SK-N-SH treated with all-trans-retinoic acid at 6 μM for 48 hours (cell line): ENCODE measurements at regions not wholly inside any gene's neighbourhood (a gene's known extent, or its start where the extent isn't known, plus 50 kb on each side); places are given as distances from the start of the nearest gene placed in this dataset.

Source experiments
- ATAC-seq: fragments of 200-7000 bp; cut with Tn5 transposase; 3 replicates; pipeline ENCODE4 v1.9.1; 2020; ENCODE audit warnings: mild to moderate bottlenecking, moderate library complexity
- ARNTL ChIP-seq: fragments of 450-650 bp; formaldehyde crosslinking; IDR thresholded peaks from 2 replicates; pipeline ENCODE4 v1.5.0; 2020; ENCODE audit warnings: low read depth, mild to moderate bottlenecking, moderate library complexity, borderline replicate concordance
- BACH2 ChIP-seq: fragments of 250-450 bp; sonication (Bioruptor Pico); IDR thresholded peaks from 2 replicates; pipeline ENCODE4 v1.9.0; 2021; ENCODE audit warnings: mild to moderate bottlenecking, borderline replicate concordance
- CSDC2 ChIP-seq: fragments of 250-450 bp; sonication (Bioruptor Pico); IDR thresholded peaks from 2 replicates; pipeline ENCODE4 v1.5.0; 2020; ENCODE audit warnings: mild to moderate bottlenecking, moderate library complexity
- ESRRG ChIP-seq: fragments of 250-450 bp; sonication (Bioruptor Pico); IDR thresholded peaks from 2 replicates; pipeline ENCODE4 v1.6.1; 2021; ENCODE audit warnings: mild to moderate bottlenecking
- GLIS3 ChIP-seq: fragments of 250-450 bp; sonication (Bioruptor Pico); IDR thresholded peaks from 2 replicates; pipeline ENCODE4 v1.5.0; 2020; ENCODE audit warnings: mild to moderate bottlenecking, moderate library complexity
- ISL1 ChIP-seq: fragments of 250-450 bp; sonication (Bioruptor Pico); IDR thresholded peaks from 2 replicates; pipeline ENCODE4 v2.1.2; 2022; ENCODE audit warnings: mild to moderate bottlenecking, moderate library complexity
- OSR1 ChIP-seq: fragments of 250-450 bp; sonication (Bioruptor Pico); IDR thresholded peaks from 2 replicates; pipeline ENCODE4 v1.8.0; 2022; ENCODE audit warnings: moderate library complexity, mild to moderate bottlenecking, inconsistent platforms
- PPARA ChIP-seq: fragments of 250-450 bp; sonication (Bioruptor Pico); IDR thresholded peaks from 2 replicates; pipeline ENCODE4 v1.5.0; 2020; ENCODE audit warnings: mild to moderate bottlenecking, borderline replicate concordance
- RARB ChIP-seq: fragments of 250-450 bp; sonication (Bioruptor Pico); IDR thresholded peaks from 2 replicates; pipeline ENCODE4 v1.8.0; 2021; ENCODE audit warnings: mild to moderate bottlenecking, moderate library complexity
- SNAI2 ChIP-seq: fragments of 250-450 bp; sonication (Bioruptor Pico); IDR thresholded peaks from 2 replicates; pipeline ENCODE4 v1.5.0; 2020; ENCODE audit warnings: mild to moderate bottlenecking, moderate library complexity
- TCF4 ChIP-seq: fragments of 250-450 bp; sonication (Bioruptor Pico); IDR thresholded peaks from 2 replicates; pipeline ENCODE4 v1.8.0; 2021; ENCODE audit warnings: mild to moderate bottlenecking, moderate library complexity, borderline replicate concordance
- TOX ChIP-seq: fragments of 250-450 bp; sonication (Bioruptor Pico); IDR thresholded peaks from 2 replicates; pipeline ENCODE4 v1.8.0; 2021; ENCODE audit warnings: mild to moderate bottlenecking, moderate library complexity, borderline replicate concordance
- ZC3H10 ChIP-seq: fragments of 250-450 bp; sonication (Bioruptor Pico); IDR thresholded peaks from 2 replicates; pipeline ENCODE4 v1.5.1; 2021; ENCODE audit warnings: mild to moderate bottlenecking, moderate library complexity
- ZFP3 ChIP-seq: fragments of 250-450 bp; sonication (Bioruptor Pico); IDR thresholded peaks from 2 replicates; pipeline ENCODE4 v1.5.0; 2020; ENCODE audit warnings: mild to moderate bottlenecking, moderate library complexity
- ZFP30 ChIP-seq: fragments of 450-650 bp; formaldehyde crosslinking; IDR thresholded peaks from 2 replicates; pipeline ENCODE4 v1.5.0; 2022; ENCODE audit warnings: mild to moderate bottlenecking, moderate library complexity
- ZNF565 ChIP-seq: fragments of 450-650 bp; formaldehyde crosslinking; conservative IDR thresholded peaks from 2 replicates; pipeline ENCODE4 v1.5.0; 2020; ENCODE audit warnings: low read depth, mild to moderate bottlenecking, moderate library complexity
- ZNF8 ChIP-seq: fragments of 450-650 bp; formaldehyde crosslinking; IDR thresholded peaks from 2 replicates; pipeline ENCODE4 v1.5.0; 2020; ENCODE audit warnings: mild to moderate bottlenecking, moderate library complexity
- TF ChIP-seq, protein P1 (sequence below): fragments of 250-450 bp; sonication (Bioruptor Pico); IDR thresholded peaks from 2 replicates; pipeline ENCODE4 v1.8.0; 2020; ENCODE audit warnings: mild to moderate bottlenecking, moderate library complexity, borderline replicate concordance
- TF ChIP-seq, protein P2 (sequence below): fragments of 250-450 bp; sonication (Bioruptor Pico); IDR thresholded peaks from 2 replicates; pipeline ENCODE4 v1.5.1; 2020; ENCODE audit warnings: low read depth, mild to moderate bottlenecking, moderate library complexity
- TF ChIP-seq, protein P3 (sequence below): fragments of 250-450 bp; sonication (Bioruptor Pico); IDR thresholded peaks from 2 replicates; pipeline ENCODE4 v1.5.1; 2021; ENCODE audit warnings: mild to moderate bottlenecking, moderate library complexity
- TF ChIP-seq, protein P4 (sequence below): fragments of 250-450 bp; sonication (Bioruptor Pico); IDR thresholded peaks from 2 replicates; pipeline ENCODE4 v1.5.0; 2020; ENCODE audit warnings: mild to moderate bottlenecking, moderate library complexity

DNA sequence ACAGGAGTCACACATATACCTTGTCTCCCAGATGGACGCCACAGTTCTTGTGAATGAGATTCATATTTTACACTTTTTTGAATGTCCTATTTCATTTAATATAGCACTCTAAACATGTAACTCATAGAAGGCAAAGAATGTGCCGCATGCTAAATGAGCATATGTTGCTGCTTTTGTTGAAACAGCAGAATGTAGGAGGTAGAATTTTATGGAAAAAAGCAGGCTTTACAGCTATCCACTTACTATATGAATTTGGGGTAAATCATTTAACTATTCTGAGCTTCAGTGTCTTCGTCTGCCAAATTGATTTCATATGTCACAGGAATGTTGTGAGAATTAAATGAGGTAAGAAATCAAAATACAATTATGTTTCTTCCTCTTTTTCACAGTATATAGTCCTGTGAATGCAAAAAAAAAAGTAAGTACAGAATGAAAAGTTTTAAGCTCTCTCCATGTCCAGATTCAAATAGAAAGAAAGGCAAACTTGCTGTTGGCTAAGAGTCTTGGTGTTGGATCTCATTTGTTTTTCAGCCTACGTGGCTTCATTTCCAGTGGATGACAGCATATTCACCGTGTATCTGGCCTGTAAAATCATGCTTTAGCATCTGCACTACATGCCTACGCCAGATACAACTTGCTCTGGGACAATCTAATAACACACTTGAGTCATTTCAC is 154.7 kb upstream of the CNTNAP5 start (continued):
- TF ChIP-seq TOX (CRISPR knock-in tag), result no peak
- no peak for TF ChIP-seq ZFP30 (CRISPR knock-in tag)
- TF ChIP-seq GLIS3, result no peak
- no peak for TF ChIP-seq ESRRG
- TF ChIP-seq BACH2 (CRISPR knock-in tag), result no peak
- TF ChIP-seq ISL1, result no peak
- no peak for TF ChIP-seq ARNTL
- TF ChIP-seq SNAI2 (CRISPR knock-in tag), result no peak
- TF ChIP-seq ZC3H10 (CRISPR knock-in tag), result no peak

DNA sequence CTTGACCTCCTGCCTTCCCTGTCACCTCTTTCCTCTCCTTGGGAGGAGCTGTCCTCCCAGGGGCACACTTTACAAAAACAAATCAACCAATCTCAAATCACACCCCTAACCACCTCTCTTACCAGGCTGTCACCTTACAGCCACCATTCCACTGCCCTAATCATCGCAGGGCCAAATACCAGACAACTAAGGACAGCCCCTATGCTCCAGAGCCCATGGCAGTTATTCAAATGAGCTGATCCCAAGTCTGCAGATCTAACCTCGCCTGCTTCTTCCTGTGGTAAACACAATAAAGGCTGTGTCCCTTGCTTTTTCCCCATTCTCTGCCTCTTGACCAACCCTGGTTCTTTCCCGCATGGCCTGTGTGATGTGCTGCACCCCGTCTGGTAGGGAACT is 154.2 kb upstream of the CNTNAP5 start:
- no peak for TF ChIP-seq SNAI2 (CRISPR knock-in tag)
- no peak for TF ChIP-seq ARNTL
- TF ChIP-seq, all 23 proteins: peak for 0
- no peak for ATAC-seq

DNA sequence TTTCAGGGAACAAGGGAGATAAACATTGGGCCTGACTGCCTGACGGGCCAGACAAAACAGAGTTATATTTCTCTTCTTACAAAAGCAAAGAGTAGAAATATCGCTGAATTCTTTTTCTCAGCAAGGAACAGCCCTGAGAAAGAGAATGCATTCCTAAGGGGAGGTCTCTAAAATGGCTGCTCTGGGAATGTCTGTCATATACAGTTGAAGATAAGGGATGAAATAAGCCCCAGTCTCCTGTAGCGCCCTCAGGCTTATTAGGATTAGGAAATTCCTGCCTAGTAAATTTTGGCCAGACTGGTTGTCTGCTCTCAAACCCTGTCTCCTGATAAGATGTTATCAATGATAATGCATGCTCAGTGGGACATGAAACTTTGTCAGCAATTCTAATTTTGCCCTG is 134.9 kb upstream of the CNTNAP5 start:
- ATAC-seq, result no peak
- TF ChIP-seq SNAI2 (CRISPR knock-in tag) (no peak), ARNTL (no peak), ZNF565 (CRISPR knock-in tag) (no peak), ZNF8 (CRISPR knock-in tag) (no peak), TCF4 (CRISPR knock-in tag) (no peak), GLIS3 (no peak), ZC3H10 (CRISPR knock-in tag) (no peak), ISL1 (no peak), TOX (CRISPR knock-in tag) (no peak), RARB (CRISPR knock-in tag) (no peak), CSDC2 (CRISPR knock-in tag) (no peak), OSR1 (no peak)
- TF ChIP-seq, protein P1, sequence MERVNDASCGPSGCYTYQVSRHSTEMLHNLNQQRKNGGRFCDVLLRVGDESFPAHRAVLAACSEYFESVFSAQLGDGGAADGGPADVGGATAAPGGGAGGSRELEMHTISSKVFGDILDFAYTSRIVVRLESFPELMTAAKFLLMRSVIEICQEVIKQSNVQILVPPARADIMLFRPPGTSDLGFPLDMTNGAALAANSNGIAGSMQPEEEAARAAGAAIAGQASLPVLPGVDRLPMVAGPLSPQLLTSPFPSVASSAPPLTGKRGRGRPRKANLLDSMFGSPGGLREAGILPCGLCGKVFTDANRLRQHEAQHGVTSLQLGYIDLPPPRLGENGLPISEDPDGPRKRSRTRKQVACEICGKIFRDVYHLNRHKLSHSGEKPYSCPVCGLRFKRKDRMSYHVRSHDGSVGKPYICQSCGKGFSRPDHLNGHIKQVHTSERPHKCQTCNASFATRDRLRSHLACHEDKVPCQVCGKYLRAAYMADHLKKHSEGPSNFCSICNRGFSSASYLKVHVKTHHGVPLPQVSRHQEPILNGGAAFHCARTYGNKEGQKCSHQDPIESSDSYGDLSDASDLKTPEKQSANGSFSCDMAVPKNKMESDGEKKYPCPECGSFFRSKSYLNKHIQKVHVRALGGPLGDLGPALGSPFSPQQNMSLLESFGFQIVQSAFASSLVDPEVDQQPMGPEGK (CRISPR knock-in tag), result no peak
- TF ChIP-seq, protein P2, sequence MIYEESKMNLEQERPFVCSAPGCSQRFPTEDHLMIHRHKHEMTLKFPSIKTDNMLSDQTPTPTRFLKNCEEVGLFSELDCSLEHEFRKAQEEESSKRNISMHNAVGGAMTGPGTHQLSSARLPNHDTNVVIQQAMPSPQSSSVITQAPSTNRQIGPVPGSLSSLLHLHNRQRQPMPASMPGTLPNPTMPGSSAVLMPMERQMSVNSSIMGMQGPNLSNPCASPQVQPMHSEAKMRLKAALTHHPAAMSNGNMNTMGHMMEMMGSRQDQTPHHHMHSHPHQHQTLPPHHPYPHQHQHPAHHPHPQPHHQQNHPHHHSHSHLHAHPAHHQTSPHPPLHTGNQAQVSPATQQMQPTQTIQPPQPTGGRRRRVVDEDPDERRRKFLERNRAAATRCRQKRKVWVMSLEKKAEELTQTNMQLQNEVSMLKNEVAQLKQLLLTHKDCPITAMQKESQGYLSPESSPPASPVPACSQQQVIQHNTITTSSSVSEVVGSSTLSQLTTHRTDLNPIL (CRISPR knock-in tag), result no peak

DNA sequence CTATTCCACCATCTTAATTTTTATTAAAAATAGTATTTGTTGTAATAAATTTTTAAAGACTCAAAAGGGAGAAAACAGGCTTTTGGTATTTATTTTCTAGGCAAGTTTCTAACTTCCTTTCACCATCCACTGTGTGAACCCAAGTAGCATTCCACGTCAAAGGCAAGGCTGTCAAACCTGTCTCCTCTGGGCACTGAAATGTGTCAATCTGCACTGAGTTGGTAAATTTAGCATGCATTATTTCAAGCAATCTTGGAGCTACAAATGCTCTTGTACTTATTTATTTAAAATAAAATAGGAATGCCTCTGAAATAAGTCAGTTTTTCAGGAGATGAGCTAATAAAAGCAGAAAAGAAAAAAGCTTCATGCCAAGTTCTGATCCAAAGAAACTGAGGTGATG is 130.9 kb upstream of the CNTNAP5 start:
- TF ChIP-seq, protein P3, sequence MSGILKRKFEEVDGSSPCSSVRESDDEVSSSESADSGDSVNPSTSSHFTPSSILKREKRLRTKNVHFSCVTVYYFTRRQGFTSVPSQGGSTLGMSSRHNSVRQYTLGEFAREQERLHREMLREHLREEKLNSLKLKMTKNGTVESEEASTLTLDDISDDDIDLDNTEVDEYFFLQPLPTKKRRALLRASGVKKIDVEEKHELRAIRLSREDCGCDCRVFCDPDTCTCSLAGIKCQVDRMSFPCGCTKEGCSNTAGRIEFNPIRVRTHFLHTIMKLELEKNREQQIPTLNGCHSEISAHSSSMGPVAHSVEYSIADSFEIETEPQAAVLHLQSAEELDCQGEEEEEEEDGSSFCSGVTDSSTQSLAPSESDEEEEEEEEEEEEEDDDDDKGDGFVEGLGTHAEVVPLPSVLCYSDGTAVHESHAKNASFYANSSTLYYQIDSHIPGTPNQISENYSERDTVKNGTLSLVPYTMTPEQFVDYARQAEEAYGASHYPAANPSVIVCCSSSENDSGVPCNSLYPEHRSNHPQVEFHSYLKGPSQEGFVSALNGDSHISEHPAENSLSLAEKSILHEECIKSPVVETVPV, result no peak
- TF ChIP-seq PPARA (CRISPR knock-in tag) (no peak), ZFP3 (CRISPR knock-in tag) (no peak), ISL1 (no peak)
- TF ChIP-seq, protein P4, sequence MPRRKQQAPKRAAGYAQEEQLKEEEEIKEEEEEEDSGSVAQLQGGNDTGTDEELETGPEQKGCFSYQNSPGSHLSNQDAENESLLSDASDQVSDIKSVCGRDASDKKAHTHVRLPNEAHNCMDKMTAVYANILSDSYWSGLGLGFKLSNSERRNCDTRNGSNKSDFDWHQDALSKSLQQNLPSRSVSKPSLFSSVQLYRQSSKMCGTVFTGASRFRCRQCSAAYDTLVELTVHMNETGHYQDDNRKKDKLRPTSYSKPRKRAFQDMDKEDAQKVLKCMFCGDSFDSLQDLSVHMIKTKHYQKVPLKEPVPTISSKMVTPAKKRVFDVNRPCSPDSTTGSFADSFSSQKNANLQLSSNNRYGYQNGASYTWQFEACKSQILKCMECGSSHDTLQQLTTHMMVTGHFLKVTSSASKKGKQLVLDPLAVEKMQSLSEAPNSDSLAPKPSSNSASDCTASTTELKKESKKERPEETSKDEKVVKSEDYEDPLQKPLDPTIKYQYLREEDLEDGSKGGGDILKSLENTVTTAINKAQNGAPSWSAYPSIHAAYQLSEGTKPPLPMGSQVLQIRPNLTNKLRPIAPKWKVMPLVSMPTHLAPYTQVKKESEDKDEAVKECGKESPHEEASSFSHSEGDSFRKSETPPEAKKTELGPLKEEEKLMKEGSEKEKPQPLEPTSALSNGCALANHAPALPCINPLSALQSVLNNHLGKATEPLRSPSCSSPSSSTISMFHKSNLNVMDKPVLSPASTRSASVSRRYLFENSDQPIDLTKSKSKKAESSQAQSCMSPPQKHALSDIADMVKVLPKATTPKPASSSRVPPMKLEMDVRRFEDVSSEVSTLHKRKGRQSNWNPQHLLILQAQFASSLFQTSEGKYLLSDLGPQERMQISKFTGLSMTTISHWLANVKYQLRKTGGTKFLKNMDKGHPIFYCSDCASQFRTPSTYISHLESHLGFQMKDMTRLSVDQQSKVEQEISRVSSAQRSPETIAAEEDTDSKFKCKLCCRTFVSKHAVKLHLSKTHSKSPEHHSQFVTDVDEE, result no peak
- no peak for ATAC-seq

DNA sequence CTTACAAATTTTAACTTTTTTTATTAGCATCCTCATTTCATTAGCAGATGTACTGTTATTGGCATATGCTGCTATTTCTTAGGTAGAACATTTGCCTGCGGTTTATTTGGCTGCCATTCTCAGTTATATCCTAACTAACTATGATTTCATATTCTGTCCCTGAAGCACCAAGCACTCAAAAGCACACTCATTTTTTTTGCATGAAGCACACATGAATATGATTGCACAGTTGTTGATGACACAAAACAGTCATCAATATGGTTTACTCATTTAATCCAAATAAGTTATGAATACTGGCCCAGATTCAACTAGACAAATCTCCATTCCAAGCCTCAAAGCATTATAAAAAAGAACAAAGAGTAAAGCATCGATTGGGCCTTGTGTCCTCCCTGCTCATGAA is 129.4 kb upstream of the CNTNAP5 start:
- no peak for TF ChIP-seq ESRRG
- no peak for TF ChIP-seq ZNF565 (CRISPR knock-in tag)
- no peak for TF ChIP-seq GLIS3
- TF ChIP-seq, protein P1 (CRISPR knock-in tag), result no peak
- no peak for ATAC-seq
